ENCODE measurements at regions not wholly inside any gene's neighbourhood (a gene's known extent, or its start where the extent isn't known, plus 50 kb on each side); places are given as distances from the start of the nearest gene placed in this dataset.

- TF ChIP-seq, protein P1, sequence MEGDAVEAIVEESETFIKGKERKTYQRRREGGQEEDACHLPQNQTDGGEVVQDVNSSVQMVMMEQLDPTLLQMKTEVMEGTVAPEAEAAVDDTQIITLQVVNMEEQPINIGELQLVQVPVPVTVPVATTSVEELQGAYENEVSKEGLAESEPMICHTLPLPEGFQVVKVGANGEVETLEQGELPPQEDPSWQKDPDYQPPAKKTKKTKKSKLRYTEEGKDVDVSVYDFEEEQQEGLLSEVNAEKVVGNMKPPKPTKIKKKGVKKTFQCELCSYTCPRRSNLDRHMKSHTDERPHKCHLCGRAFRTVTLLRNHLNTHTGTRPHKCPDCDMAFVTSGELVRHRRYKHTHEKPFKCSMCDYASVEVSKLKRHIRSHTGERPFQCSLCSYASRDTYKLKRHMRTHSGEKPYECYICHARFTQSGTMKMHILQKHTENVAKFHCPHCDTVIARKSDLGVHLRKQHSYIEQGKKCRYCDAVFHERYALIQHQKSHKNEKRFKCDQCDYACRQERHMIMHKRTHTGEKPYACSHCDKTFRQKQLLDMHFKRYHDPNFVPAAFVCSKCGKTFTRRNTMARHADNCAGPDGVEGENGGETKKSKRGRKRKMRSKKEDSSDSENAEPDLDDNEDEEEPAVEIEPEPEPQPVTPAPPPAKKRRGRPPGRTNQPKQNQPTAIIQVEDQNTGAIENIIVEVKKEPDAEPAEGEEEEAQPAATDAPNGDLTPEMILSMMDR (IDR thresholded peaks at IDR 0.05; ENCODE audit: control insufficient read depth, extremely low read depth, insufficient read depth), result no peak
Measured at GRCh38 chrY:19818546-19818945, 74.0 kb upstream of the KDM5D start.

DNA sequence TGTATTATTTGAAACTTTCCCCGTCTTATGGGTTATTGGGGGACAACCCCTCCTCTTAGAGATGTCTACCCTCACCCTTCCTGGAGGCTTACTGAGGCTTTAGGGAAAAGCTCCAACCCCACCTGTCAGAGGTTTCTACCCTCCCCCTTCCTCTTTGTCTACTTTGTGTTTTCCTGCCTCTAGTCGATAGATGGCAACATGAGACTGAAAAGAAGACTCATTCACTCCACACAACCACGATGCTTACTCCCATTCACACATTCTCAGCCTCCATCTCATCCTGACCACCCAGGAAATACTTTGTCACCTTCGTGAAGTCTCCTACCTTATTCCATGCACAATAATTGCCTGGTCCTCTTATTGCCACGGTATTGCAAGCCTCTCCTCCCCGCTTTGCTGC, 72.4 kb upstream of the KDM5D start:
- DNase-seq (ENCODE audit: low read depth), result peak; percentile 19
- no peak overlapping the region for H3K4me3 ChIP-seq (ENCODE audit: low read depth, low read length)
- TF ChIP-seq, protein P1 (IDR thresholded peaks at IDR 0.05; ENCODE audit: control insufficient read depth, extremely low read depth, insufficient read depth), result peak; percentile 42

More at GRCh38 chrY:19818546-19818945, 74.0 kb upstream of the KDM5D start:
- no peak overlapping the region for H3K4me3 ChIP-seq (ENCODE audit: low read depth, low read length)
- DNase-seq (ENCODE audit: low read depth), result no peak

GRCh38 chrY:19816053-19816823, 71.7 kb upstream of the KDM5D start:
- H3K4me3 ChIP-seq (ENCODE audit: low read depth, low read length), result no peak overlapping the region
- DNase-seq (ENCODE audit: low read depth), result no peak
- TF ChIP-seq, protein P1 (IDR thresholded peaks at IDR 0.05; ENCODE audit: control insufficient read depth, extremely low read depth, insufficient read depth), result no peak

Measured in LNCaP clone FGC (cell line).